ENCODE measurements at regions not wholly inside any gene's neighbourhood (a gene's known extent, or its start where the extent isn't known, plus 50 kb on each side); places are given as distances from the start of the nearest gene placed in this dataset.

GRCh38 chr4:120452001-120452400 is 385.4 kb upstream of the MAD2L1 start:
- no peaks in the 10 kb centered on the region for H3K4me1 ChIP-seq (ENCODE audit: control insufficient read depth in 1 of 2, insufficient read depth in 2 of 2, low read length in 2 of 2)
- H3K4me1 Mint-ChIP-seq: no peaks in the 10 kb centered on the region
- intact Hi-C loops (cut with micrococcal nuclease): no loop called here
- DNase-seq: no peak
- H3K27ac ChIP-seq (ENCODE audit: low read depth in 1 of 2, low read length in 2 of 2): no peak overlapping the region
- TF ChIP-seq, protein P1, sequence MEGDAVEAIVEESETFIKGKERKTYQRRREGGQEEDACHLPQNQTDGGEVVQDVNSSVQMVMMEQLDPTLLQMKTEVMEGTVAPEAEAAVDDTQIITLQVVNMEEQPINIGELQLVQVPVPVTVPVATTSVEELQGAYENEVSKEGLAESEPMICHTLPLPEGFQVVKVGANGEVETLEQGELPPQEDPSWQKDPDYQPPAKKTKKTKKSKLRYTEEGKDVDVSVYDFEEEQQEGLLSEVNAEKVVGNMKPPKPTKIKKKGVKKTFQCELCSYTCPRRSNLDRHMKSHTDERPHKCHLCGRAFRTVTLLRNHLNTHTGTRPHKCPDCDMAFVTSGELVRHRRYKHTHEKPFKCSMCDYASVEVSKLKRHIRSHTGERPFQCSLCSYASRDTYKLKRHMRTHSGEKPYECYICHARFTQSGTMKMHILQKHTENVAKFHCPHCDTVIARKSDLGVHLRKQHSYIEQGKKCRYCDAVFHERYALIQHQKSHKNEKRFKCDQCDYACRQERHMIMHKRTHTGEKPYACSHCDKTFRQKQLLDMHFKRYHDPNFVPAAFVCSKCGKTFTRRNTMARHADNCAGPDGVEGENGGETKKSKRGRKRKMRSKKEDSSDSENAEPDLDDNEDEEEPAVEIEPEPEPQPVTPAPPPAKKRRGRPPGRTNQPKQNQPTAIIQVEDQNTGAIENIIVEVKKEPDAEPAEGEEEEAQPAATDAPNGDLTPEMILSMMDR (IDR thresholded peaks at IDR 0.05): no peak
- H3K36me3 Mint-ChIP-seq: no peaks in the 10 kb centered on the region
- no peaks in the 10 kb centered on the region for H4K20me1 ChIP-seq (ENCODE audit: insufficient read depth, low read length)
- no peak overlapping the region for H2AFZ ChIP-seq (ENCODE audit: insufficient read depth, low read depth, low read length, poor library complexity, severe bottlenecking)
- H3K9me3 ChIP-seq (replicated peaks in 1 of 2; ENCODE audit: control insufficient read depth in 1 of 2, insufficient read depth in 1 of 2, low read length in 2 of 2): no peaks in the 10 kb centered on the region
- H3K9me3 Mint-ChIP-seq: peaks cover 0 to 4% (median 0%) of the 10 kb centered on the region in 7 donors
- H3K27ac Mint-ChIP-seq: no peak overlapping the region
- no peak overlapping the region for H3K9ac ChIP-seq (ENCODE audit: insufficient read depth, low read length, poor library complexity, severe bottlenecking)
- H3K79me2 ChIP-seq (ENCODE audit: insufficient read depth, low read length): no peaks in the 10 kb centered on the region
- H3K27me3 Mint-ChIP-seq (ENCODE audit: low read depth in 3 of 3): no peaks in the 10 kb centered on the region
- no peak overlapping the region for H3K4me2 ChIP-seq (replicated peaks; ENCODE audit: extremely low read depth, low read length, poor library complexity, severe bottlenecking)
- H3K4me3 ChIP-seq (replicated peaks in 1 of 3; ENCODE audit: low read depth in 2 of 3, low read length in 3 of 3): no peak overlapping the region
- H3K4me3 Mint-ChIP-seq: no peak overlapping the region
- no peaks in the 10 kb centered on the region for H3K27me3 ChIP-seq (ENCODE audit: control insufficient read depth in 2 of 2, insufficient read depth in 2 of 2, low read length in 2 of 2)
- no peaks in the 10 kb centered on the region for H3K36me3 ChIP-seq (replicated peaks in 1 of 2; ENCODE audit: control insufficient read depth in 1 of 2, insufficient read depth in 2 of 2, low read length in 2 of 2)

GRCh38 chr4:120447774-120448173 is 381.1 kb upstream of the MAD2L1 start:
- Histone ChIP-seq H3K4me1 (ENCODE audit: control insufficient read depth in 1 of 2, insufficient read depth in 2 of 2, low read length in 2 of 2) (no peaks in the 10 kb centered on the region), H3K9ac (ENCODE audit: insufficient read depth, low read length, poor library complexity, severe bottlenecking) (no peak overlapping the region), H3K4me2 (replicated peaks; ENCODE audit: extremely low read depth, low read length, poor library complexity, severe bottlenecking) (no peak overlapping the region), H2AFZ (ENCODE audit: insufficient read depth, low read depth, low read length, poor library complexity, severe bottlenecking) (no peak overlapping the region), H3K4me3 (replicated peaks in 1 of 3; ENCODE audit: low read depth in 2 of 3, low read length in 3 of 3) (no peak overlapping the region), H4K20me1 (ENCODE audit: insufficient read depth, low read length) (no peaks in the 10 kb centered on the region), H3K9me3 (replicated peaks in 1 of 2; ENCODE audit: control insufficient read depth in 1 of 2, insufficient read depth in 1 of 2, low read length in 2 of 2) (no peaks in the 10 kb centered on the region), H3K36me3 (replicated peaks in 1 of 2; ENCODE audit: control insufficient read depth in 1 of 2, insufficient read depth in 2 of 2, low read length in 2 of 2) (no peaks in the 10 kb centered on the region), H3K79me2 (ENCODE audit: insufficient read depth, low read length) (no peaks in the 10 kb centered on the region), H3K27ac (ENCODE audit: low read depth in 1 of 2, low read length in 2 of 2) (no peak overlapping the region), H3K27me3 (ENCODE audit: control insufficient read depth in 2 of 2, insufficient read depth in 2 of 2, low read length in 2 of 2) (no peaks in the 10 kb centered on the region)
- no peaks in the 10 kb centered on the region for H3K36me3 Mint-ChIP-seq
- H3K27me3 Mint-ChIP-seq (ENCODE audit: low read depth in 3 of 3): peaks cover 0 to 2% (median 0%) of the 10 kb centered on the region in 3 donors
- no peak for DNase-seq
- no CpG with 5 or more reads among the region's 1 CpG for WGBS (ENCODE audit: insufficient coverage)
- no peaks in the 10 kb centered on the region for H3K4me1 Mint-ChIP-seq
- no peak overlapping the region for H3K27ac Mint-ChIP-seq
- TF ChIP-seq, protein P1 (IDR thresholded peaks at IDR 0.05): no peak
- peaks cover 0 to 4% (median 0%) of the 10 kb centered on the region in 7 donors for H3K9me3 Mint-ChIP-seq
- intact Hi-C loops (cut with micrococcal nuclease): no loop called here
- no peak overlapping the region for H3K4me3 Mint-ChIP-seq
